ENCODE measurements at regions not wholly inside any gene's neighbourhood (a gene's known extent, or its start where the extent isn't known, plus 50 kb on each side); places are given as distances from the start of the nearest gene placed in this dataset.
"Not testable (repeated sequence)": the region's sequence is repeated elsewhere in the genome, so short reads cannot be mapped to it uniquely, and the experiment has no call there.

DNA sequence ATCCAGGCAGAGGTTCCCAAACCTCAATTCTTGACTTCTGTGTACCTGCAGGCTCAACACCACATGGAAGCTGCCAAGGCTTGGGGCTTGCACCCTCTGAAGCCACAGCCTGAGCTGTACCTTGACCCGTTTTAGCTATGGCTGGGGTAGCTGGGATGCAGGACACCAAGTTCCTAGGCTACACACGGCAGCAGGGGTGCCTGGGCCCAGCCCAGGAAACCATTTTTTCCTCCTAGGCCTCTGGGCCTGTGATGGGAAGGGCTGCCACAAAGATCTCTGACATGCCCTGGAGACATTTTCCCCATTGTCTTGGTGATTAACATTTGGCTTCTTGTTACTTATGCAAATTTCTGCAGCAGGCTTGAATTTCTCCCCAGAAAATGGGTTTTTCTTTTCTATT lies 180.6 kb upstream of the CFAP20DC start:
- TF ChIP-seq, protein P1, sequence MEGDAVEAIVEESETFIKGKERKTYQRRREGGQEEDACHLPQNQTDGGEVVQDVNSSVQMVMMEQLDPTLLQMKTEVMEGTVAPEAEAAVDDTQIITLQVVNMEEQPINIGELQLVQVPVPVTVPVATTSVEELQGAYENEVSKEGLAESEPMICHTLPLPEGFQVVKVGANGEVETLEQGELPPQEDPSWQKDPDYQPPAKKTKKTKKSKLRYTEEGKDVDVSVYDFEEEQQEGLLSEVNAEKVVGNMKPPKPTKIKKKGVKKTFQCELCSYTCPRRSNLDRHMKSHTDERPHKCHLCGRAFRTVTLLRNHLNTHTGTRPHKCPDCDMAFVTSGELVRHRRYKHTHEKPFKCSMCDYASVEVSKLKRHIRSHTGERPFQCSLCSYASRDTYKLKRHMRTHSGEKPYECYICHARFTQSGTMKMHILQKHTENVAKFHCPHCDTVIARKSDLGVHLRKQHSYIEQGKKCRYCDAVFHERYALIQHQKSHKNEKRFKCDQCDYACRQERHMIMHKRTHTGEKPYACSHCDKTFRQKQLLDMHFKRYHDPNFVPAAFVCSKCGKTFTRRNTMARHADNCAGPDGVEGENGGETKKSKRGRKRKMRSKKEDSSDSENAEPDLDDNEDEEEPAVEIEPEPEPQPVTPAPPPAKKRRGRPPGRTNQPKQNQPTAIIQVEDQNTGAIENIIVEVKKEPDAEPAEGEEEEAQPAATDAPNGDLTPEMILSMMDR (IDR thresholded peaks at IDR 0.05) = not testable (repeated sequence)
- not testable (repeated sequence) for TF ChIP-seq POLR2AphosphoS5 (IDR thresholded peaks at IDR 0.05; ENCODE audit: insufficient read depth in 1 of 2, low read depth in 1 of 2); POLR2A (IDR thresholded peaks at IDR 0.05)

All from vagina (tissue), 2 donors.